NCI-H460 (cell line): ENCODE measurements at regions not wholly inside any gene's neighbourhood (a gene's known extent, or its start where the extent isn't known, plus 50 kb on each side); places are given as distances from the start of the nearest gene placed in this dataset.

Experiments used
- DNase-seq: peaks from one replicate; pipeline ENCODE4 v3.0.0-alpha.2; 2016; ENCODE audit warnings: low read depth; ENCODE audit errors: extremely low read depth

- DNase-seq: no peak
Observed at GRCh38 chr15:47473106-47473725, 244.1 kb upstream of the SEMA6D start.

- DNase-seq: no peak
Observed at GRCh38 chr15:47473832-47474231, 243.5 kb upstream of the SEMA6D start.

GRCh38 chr15:47475336-47475735, 242.0 kb upstream of the SEMA6D start:
- DNase-seq: no peak

GRCh38 chr15:47477341-47477740, 240.0 kb upstream of the SEMA6D start:
- no peak for DNase-seq

- DNase-seq: no peak
Observed at GRCh38 chr15:47484059-47484458, 233.2 kb upstream of the SEMA6D start.

GRCh38 chr15:47484997-47485396, 232.3 kb upstream of the SEMA6D start:
- DNase-seq: no peak

- DNase-seq: no peak
Observed at GRCh38 chr15:47485419-47485818, 231.9 kb upstream of the SEMA6D start.

- no peak for DNase-seq
Observed at GRCh38 chr15:47486040-47486439, 231.3 kb upstream of the SEMA6D start.

GRCh38 chr15:47492195-47492594, 225.1 kb upstream of the SEMA6D start:
- DNase-seq: no peak

- DNase-seq: no peak
Observed at GRCh38 chr15:47493357-47494247, 223.7 kb upstream of the SEMA6D start.

GRCh38 chr15:47496343-47497185, 220.7 kb upstream of the SEMA6D start:
- DNase-seq: no peak

GRCh38 chr15:47500842-47501241, 216.5 kb upstream of the SEMA6D start:
- no peak for DNase-seq

- DNase-seq: no peak
Observed at GRCh38 chr15:47502041-47502440, 215.3 kb upstream of the SEMA6D start.

- no peak for DNase-seq
Observed at GRCh38 chr15:47503876-47504275, 213.4 kb upstream of the SEMA6D start.

- no peak for DNase-seq
Observed at GRCh38 chr15:47504624-47505256, 212.6 kb upstream of the SEMA6D start.

GRCh38 chr15:47505712-47506328, 211.5 kb upstream of the SEMA6D start:
- no peak for DNase-seq

- DNase-seq: no peak
Observed at GRCh38 chr15:47506329-47507100, 210.8 kb upstream of the SEMA6D start.

- no peak for DNase-seq
Observed at GRCh38 chr15:47507221-47507985, 209.9 kb upstream of the SEMA6D start.

- DNase-seq: no peak
Observed at GRCh38 chr15:47511261-47511660, 206.0 kb upstream of the SEMA6D start.
